ENCODE measurements at regions not wholly inside any gene's neighbourhood (a gene's known extent, or its start where the extent isn't known, plus 50 kb on each side); places are given as distances from the start of the nearest gene placed in this dataset.

- intact Hi-C loops (cut with micrococcal nuclease; ENCODE audit: unreplicated experiment): no loop called here
- no peak overlapping the region for H3K4me3 ChIP-seq (ENCODE audit: low read depth, low read length, poor library complexity, severe bottlenecking)
- H4K20me1 ChIP-seq (ENCODE audit: insufficient read depth, low read length): no peaks in the 10 kb centered on the region
- DNase-seq (ENCODE audit: low spot score): no peak
- no peaks in the 10 kb centered on the region for H3K4me1 ChIP-seq (ENCODE audit: insufficient read depth, low read length, poor library complexity, severe bottlenecking)
- no peak overlapping the region for H2AFZ ChIP-seq (ENCODE audit: low read length)
- H3K27ac ChIP-seq (ENCODE audit: low read depth, low read length, poor library complexity, severe bottlenecking): no peak overlapping the region
- ChIA-PET POLR2A (interaction anchor here (0.5 kb wide), 1 partner anchor 1148 kb away, joined by 4 read pairs; no protein-coding TSS in a partner anchor), CTCF (ENCODE audit: unreplicated experiment) (no interaction called here)
- H3K9me2 ChIP-seq (ENCODE audit: insufficient read depth, low read length): no peaks in the 10 kb centered on the region
- no TSS peak for BruUV-seq (replicated peaks)
- no peaks in the 10 kb centered on the region for H3K9me3 ChIP-seq (ENCODE audit: low read length)
- TF ChIP-seq EZH2phosphoT487 (IDR thresholded peaks at IDR 0.05; ENCODE audit: borderline replicate concordance, low read depth, low read length): no peak
- TF ChIP-seq, protein P1, sequence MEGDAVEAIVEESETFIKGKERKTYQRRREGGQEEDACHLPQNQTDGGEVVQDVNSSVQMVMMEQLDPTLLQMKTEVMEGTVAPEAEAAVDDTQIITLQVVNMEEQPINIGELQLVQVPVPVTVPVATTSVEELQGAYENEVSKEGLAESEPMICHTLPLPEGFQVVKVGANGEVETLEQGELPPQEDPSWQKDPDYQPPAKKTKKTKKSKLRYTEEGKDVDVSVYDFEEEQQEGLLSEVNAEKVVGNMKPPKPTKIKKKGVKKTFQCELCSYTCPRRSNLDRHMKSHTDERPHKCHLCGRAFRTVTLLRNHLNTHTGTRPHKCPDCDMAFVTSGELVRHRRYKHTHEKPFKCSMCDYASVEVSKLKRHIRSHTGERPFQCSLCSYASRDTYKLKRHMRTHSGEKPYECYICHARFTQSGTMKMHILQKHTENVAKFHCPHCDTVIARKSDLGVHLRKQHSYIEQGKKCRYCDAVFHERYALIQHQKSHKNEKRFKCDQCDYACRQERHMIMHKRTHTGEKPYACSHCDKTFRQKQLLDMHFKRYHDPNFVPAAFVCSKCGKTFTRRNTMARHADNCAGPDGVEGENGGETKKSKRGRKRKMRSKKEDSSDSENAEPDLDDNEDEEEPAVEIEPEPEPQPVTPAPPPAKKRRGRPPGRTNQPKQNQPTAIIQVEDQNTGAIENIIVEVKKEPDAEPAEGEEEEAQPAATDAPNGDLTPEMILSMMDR (conservative IDR thresholded peaks at IDR 0.05; ENCODE audit: low read length): no peak
- H3K79me2 ChIP-seq (ENCODE audit: insufficient read depth, low read depth, low read length): no peaks in the 10 kb centered on the region
- no peaks in the 10 kb centered on the region for H3K36me3 ChIP-seq (ENCODE audit: insufficient read depth, low read length)
- H3K4me2 ChIP-seq (ENCODE audit: low read length): no peak overlapping the region
These were observed 312.8 kb upstream of the PKDCC start for GRCh38 chr2:41735006-41735405.

DNA sequence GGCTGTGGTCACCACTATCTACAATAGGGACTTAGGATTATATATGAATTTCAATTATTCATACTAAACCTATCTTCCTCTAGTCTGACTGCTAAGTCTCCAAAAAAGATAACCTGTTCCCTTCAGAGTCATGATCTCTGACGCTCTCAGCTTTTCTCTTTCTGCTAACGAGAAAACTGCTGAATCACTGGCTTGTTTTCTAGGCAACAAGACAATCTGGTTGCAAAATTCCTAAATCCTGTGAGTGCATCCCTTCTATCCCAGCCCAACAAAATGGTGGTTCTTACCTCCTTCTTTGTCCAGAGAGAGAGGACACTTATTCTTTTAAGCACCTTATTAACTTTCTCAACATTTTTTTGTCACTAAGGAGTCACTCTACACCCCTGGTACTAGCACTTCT is 312.3 kb upstream of the PKDCC start:
- Histone ChIP-seq H2AFZ (ENCODE audit: low read length) (no peak overlapping the region), H3K4me1 (ENCODE audit: insufficient read depth, low read length, poor library complexity, severe bottlenecking) (no peaks in the 10 kb centered on the region), H4K20me1 (ENCODE audit: insufficient read depth, low read length) (no peaks in the 10 kb centered on the region), H3K9me2 (ENCODE audit: insufficient read depth, low read length) (no peaks in the 10 kb centered on the region), H3K79me2 (ENCODE audit: insufficient read depth, low read depth, low read length) (no peaks in the 10 kb centered on the region), H3K4me2 (ENCODE audit: low read length) (no peak overlapping the region), H3K9me3 (ENCODE audit: low read length) (no peaks in the 10 kb centered on the region), H3K27ac (ENCODE audit: low read depth, low read length, poor library complexity, severe bottlenecking) (no peak overlapping the region), H3K36me3 (ENCODE audit: insufficient read depth, low read length) (no peaks in the 10 kb centered on the region), H3K4me3 (ENCODE audit: low read depth, low read length, poor library complexity, severe bottlenecking) (no peak overlapping the region)
- ChIA-PET POLR2A (no interaction called here), CTCF (ENCODE audit: unreplicated experiment) (no interaction called here)
- DNase-seq (ENCODE audit: low spot score): no peak
- TF ChIP-seq EZH2phosphoT487 (IDR thresholded peaks at IDR 0.05; ENCODE audit: borderline replicate concordance, low read depth, low read length): no peak
- TF ChIP-seq, protein P1 (conservative IDR thresholded peaks at IDR 0.05; ENCODE audit: low read length): no peak
- no TSS peak for BruUV-seq (replicated peaks)
- intact Hi-C loops (cut with micrococcal nuclease; ENCODE audit: unreplicated experiment): no loop called here

DNA sequence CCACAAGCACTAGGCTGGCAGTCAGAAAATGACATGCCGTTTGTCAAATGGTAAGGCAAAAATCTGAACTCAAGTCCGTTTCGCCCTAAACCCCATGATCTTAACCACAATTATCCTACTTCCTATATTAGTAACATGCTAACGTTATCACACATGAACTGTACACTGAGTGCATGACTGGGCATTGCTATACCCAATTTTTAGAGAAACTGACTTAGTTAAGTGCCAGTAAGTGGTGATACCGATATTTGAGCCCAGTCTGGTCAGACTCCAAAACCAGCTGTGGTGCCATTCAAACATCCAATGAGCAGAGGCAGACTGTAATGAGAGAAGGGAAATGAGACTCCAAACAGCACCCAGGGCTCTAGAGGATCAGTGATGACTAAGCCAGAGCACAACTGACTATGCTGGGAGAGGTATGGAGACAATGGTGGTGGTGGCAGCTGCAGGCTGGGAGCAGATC is 311.7 kb upstream of the PKDCC start:
- Histone ChIP-seq H3K9me2 (ENCODE audit: insufficient read depth, low read length) (no peaks in the 10 kb centered on the region), H3K4me1 (ENCODE audit: insufficient read depth, low read length, poor library complexity, severe bottlenecking) (no peaks in the 10 kb centered on the region), H3K9me3 (ENCODE audit: low read length) (no peaks in the 10 kb centered on the region), H3K4me3 (ENCODE audit: low read depth, low read length, poor library complexity, severe bottlenecking) (no peak overlapping the region), H3K79me2 (ENCODE audit: insufficient read depth, low read depth, low read length) (no peaks in the 10 kb centered on the region), H4K20me1 (ENCODE audit: insufficient read depth, low read length) (no peaks in the 10 kb centered on the region), H3K27ac (ENCODE audit: low read depth, low read length, poor library complexity, severe bottlenecking) (no peak overlapping the region), H2AFZ (ENCODE audit: low read length) (no peak overlapping the region), H3K4me2 (ENCODE audit: low read length) (no peak overlapping the region), H3K36me3 (ENCODE audit: insufficient read depth, low read length) (no peaks in the 10 kb centered on the region)
- no TSS peak for BruUV-seq (replicated peaks)
- DNase-seq (ENCODE audit: low spot score): no peak
- intact Hi-C loops (cut with micrococcal nuclease; ENCODE audit: unreplicated experiment): no loop called here
- ChIA-PET CTCF (ENCODE audit: unreplicated experiment) (no interaction called here), POLR2A (no interaction called here)
- TF ChIP-seq, protein P1 (conservative IDR thresholded peaks at IDR 0.05; ENCODE audit: low read length): no peak
- no peak for TF ChIP-seq EZH2phosphoT487 (IDR thresholded peaks at IDR 0.05; ENCODE audit: borderline replicate concordance, low read depth, low read length)
